AG04449 (cell line): ENCODE measurements at regions not wholly inside any gene's neighbourhood (a gene's known extent, or its start where the extent isn't known, plus 50 kb on each side); places are given as distances from the start of the nearest gene placed in this dataset.

Experiments used
- CTCF ChIA-PET: fragments of 350-600 bp; formaldehyde crosslinking; extraction: SDS; loops from one replicate; lab custom pipeline; 2021; ENCODE audit warnings: antibody characterized with exemption; lab: Yijun Ruan, JAX
- POLR2A ChIA-PET: fragments of 400-600, 350-600 bp; formaldehyde crosslinking; extraction: SDS; loops from one replicate; lab custom pipeline; 2020; ENCODE audit warnings: antibody characterized with exemption, inconsistent platforms; lab: Yijun Ruan, JAX
- DNase-seq: peaks from one replicate; pipeline ENCODE4 v3.0.0-alpha.2; 2010; ENCODE audit warnings: low read depth, low spot score
- H3K4me3 ChIP-seq: 2 replicates; pipeline ENCODE4 v1.5.1; 2011; ENCODE audit warnings: low read depth, mild to moderate bottlenecking, control low read depth, low read length
- TF ChIP-seq, protein P1 (sequence below): IDR thresholded peaks from one replicate; pipeline ENCODE4 v1.5.1; 2011; ENCODE audit warnings: mild to moderate bottlenecking, moderate library complexity, low read length, control low read depth, inconsistent platforms; ENCODE audit not compliant: insufficient read depth; ENCODE audit errors: missing control alignments

DNA sequence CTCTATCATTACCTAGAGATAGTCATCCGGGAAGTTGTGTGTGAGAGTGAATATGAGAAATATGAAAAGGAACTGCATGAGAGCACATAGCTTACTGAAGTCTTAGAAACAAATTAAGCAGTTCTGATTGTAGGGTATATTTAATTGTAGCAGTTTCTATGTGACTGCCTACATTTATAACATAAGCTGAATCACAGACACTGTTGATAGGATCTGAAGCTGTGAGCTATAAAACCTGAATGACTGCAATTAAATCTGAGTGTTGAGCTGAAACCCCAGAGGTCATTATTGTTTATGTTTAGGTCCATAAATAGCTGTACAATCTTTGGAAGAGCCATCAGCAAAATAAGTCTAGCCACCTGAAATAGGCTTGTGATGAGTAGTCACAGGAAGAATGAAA, 210.1 kb upstream of the CXCL13 start:
- no peak for DNase-seq
- no peak overlapping the region for H3K4me3 ChIP-seq
- POLR2A ChIA-PET, result no interaction called here
- TF ChIP-seq, protein P1, sequence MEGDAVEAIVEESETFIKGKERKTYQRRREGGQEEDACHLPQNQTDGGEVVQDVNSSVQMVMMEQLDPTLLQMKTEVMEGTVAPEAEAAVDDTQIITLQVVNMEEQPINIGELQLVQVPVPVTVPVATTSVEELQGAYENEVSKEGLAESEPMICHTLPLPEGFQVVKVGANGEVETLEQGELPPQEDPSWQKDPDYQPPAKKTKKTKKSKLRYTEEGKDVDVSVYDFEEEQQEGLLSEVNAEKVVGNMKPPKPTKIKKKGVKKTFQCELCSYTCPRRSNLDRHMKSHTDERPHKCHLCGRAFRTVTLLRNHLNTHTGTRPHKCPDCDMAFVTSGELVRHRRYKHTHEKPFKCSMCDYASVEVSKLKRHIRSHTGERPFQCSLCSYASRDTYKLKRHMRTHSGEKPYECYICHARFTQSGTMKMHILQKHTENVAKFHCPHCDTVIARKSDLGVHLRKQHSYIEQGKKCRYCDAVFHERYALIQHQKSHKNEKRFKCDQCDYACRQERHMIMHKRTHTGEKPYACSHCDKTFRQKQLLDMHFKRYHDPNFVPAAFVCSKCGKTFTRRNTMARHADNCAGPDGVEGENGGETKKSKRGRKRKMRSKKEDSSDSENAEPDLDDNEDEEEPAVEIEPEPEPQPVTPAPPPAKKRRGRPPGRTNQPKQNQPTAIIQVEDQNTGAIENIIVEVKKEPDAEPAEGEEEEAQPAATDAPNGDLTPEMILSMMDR, result no peak
- CTCF ChIA-PET, result interaction anchor here (2.9 to 19.9 kb wide), 2 partner anchors 10 to 207 kb away, joined by 15 to 275 read pairs; partner anchors contain the start of gene CXCL13

DNA sequence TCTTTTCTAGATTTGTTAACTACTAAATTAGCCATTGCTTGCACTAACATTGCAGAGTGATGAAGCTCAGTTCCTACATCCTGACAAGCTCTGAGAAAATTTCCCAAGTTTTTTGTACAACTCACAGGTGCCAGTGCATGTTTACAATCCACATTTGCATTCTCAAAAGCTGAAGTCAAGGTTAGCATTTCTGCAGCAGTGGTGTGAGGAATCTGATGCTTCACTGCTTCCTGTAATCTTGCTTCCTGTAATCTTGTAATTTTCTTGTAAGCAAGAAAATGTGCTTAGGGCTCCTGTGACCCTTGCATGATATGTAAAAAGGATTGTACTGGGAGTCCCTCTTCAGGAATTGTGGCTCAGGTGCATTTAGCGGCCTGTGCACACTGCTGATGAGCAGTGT, 207.4 kb upstream of the CXCL13 start:
- ChIA-PET CTCF (interaction anchor here (0.6 kb wide), 1 partner anchor 11 kb away, joined by 3 read pairs; no protein-coding TSS in a partner anchor), POLR2A (no interaction called here)
- DNase-seq, result no peak
- no peak overlapping the region for H3K4me3 ChIP-seq
- TF ChIP-seq, protein P1, result no peak

DNA sequence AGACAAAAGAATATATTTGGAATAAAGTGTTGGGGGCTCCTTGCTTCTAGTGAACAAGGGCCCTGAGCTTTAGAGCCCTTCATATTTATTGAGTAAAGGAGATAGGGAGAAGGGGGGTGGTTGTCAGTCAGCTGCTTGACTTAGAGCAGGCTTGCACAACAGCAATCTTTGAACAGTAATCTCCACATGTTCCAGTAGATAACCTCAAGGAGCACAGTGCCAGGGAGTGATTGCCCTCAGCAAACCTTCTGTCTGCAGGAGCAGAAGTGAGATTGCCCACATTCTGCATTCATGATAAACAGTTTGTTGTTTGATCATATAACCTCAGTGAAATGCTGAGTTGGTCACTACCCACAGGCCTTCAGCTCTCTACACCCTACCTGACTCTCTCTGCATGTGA, 205.8 kb upstream of the CXCL13 start:
- TF ChIP-seq, protein P1, result no peak
- CTCF ChIA-PET, result no interaction called here

GRCh38 chr4:77413766-77414165, 191.9 kb upstream of the CXCL13 start:
- CTCF ChIA-PET, result interaction anchor here (1.0 to 1.1 kb wide), 2 partner anchors 19 to 56 kb away, joined by 3 read pairs; no protein-coding TSS in a partner anchor
- TF ChIP-seq, protein P1, result no peak
- no peak overlapping the region for H3K4me3 ChIP-seq
- POLR2A ChIA-PET, result no interaction called here
- no peak for DNase-seq

More for the DNA sequence above, 205.8 kb upstream of the CXCL13 start:
- no peak overlapping the region for H3K4me3 ChIP-seq
- DNase-seq, result no peak
- POLR2A ChIA-PET, result no interaction called here

DNA sequence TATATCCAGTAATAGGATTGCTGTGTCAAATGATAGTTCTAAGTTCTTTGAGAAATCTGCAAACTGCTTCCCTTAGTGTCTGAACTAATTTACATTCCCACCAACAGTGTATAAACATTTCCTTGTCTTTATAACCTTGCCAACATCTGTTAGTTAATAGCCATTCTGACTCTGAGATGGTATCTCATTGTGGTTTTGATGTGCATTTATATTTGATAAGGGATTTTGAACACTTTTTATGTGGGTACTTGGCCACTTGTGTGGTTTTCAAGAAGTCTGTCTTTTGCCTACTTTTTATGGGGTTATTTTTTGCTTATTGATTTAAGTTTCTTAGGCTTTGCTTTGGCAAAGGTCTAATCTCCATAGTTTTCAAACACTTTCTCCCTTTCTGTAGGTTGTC, 189.9 kb upstream of the CXCL13 start:
- CTCF ChIA-PET, result no interaction called here
- no peak for DNase-seq
- TF ChIP-seq, protein P1, result no peak
- no peak overlapping the region for H3K4me3 ChIP-seq
- POLR2A ChIA-PET, result no interaction called here

GRCh38 chr4:77418333-77418732, 187.3 kb upstream of the CXCL13 start:
- no peak overlapping the region for H3K4me3 ChIP-seq
- no peak for DNase-seq
- CTCF ChIA-PET, result interaction anchor here (1.2 kb wide), 1 partner anchor 10 kb away, joined by 5 read pairs; no protein-coding TSS in a partner anchor
- POLR2A ChIA-PET, result no interaction called here
- TF ChIP-seq, protein P1, result peak; percentile 15
